Hindlimb muscle (tissue), 1 donor: ENCODE measurements at regions not wholly inside any gene's neighbourhood (a gene's known extent, or its start where the extent isn't known, plus 50 kb on each side); places are given as distances from the start of the nearest gene placed in this dataset.
"Not testable (repeated sequence)": the region's sequence is repeated elsewhere in the genome, so short reads cannot be mapped to it uniquely, and the experiment has no call there.

ENCODE experiments used
- DNase-seq: peaks from one replicate; pipeline ENCODE4 v3.0.0-alpha.2; 2013

DNA sequence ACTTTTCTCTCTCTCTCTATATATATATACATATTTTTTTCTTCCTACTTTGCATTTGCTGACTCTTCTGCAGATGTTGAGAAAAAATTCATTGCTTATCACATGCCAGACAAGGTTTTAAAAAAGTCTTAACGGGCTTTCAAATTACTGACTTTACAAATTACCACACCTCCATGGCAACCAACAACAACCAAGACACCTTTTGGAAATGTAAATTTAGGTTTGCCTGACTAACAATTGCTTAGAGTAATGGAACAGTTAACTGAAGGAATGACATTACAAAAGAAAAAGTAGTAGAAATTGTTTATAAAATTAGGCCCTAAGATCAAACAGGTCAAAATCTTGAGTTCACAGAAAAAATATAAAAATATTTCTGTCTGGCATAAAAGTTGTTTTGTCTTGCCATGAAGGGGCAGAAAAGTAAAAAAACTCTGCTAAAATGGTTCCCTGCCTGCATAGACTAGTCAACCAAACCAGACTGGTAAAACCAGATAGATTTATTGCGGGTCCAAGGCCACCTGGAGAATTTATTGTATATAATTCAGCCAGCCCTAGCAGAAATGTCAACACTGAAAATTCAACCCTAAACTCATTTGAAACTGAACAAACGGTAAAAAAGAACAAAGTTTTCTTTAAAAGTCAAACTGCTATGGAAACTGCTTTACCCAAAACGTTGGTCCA is 92.8 kb upstream of the FRMD1 start:
- DNase-seq: no peak

DNA sequence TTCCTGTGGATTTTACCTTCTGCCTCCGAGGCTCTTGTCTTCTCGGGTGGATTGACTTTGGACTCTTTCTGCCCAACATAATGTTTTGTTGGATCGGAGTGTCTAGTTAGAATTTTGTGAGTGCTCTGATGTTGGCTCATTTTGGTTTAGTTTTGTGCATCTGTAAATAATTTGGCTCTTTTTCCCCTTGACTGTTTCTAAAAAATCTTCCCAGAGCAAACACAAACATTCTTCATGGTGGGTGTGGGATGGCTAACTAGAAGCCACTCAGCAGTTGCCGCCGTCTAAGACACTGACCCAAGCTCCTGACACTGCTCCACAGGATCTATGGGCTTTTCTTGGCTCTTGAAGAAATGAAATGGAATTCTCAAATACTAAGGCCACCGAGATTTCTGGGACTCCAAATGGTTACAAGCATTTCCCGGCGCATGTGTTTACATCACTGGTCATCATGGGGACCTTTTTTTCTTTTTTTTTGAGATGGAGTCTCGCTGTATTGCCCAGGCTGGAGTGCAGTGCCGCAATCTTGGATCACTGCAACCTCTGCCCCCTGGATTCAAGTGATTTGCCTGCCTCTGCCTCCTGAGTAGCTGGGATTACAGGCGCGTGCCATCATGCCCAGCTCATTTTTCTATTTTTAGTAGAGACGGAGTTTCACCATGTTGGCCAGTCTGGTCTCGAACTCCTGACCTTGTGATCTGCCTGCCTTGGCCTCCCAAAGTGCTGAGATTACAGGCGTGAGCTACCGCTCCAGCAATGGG is 92.0 kb upstream of the FRMD1 start:
- DNase-seq: no peak

DNA sequence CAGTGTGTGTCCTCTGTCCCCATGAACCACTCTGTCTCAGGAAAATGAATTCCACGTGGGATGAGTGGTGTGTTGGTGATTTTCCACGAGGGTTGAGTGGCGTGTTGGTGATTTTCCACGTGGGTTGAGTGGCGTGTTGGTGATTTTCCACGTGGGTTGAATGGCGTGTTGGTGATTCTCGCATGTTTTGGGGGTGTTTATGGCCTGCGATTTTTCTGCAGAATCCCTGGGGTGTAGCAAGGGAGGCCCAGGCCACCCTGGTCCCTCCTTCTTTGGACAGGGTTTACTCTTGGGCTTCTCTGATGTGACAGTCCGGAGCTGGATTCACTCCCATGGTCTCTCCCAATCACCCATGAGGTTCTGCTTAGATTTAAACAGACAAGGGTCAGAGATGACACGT is 90.6 kb upstream of the FRMD1 start:
- DNase-seq: no peak

DNA sequence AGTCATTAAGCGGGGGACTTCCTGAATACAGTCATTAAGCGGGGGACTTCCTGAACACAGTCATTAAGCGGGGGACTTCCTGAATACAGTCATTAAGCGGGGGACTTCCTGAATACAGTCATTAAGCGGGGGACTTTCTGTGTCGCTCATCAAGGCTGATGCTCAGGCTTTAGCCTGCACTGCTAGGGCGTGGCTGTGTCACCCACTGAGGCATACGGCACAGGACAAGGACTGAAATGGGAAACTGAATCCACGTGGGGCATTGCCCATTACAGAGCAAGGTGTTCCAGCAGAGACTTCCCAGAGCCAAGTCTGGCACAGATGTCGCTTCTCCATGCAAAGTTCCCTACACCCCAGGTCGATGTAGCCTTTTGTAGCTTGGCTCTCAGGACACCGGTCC is 89.9 kb upstream of the FRMD1 start:
- DNase-seq: not testable (repeated sequence)

DNA sequence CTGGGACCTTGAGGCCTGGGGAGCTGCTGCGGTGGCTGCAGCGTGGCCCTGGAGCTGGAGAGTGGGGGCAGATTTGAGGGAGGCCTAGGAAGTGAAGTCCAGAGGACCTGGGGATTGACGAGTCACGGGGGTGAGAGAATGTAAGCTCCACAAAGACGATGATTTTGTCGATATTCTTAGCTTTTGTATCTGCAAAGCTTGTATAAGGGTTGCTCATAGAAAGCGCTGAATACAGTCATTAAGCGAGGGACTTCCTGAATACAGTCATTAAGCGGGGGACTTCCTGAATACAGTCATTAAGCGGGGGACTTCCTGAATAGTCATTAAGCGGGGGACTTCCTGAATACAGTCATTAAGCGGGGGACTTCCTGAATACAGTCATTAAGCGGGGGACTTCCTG is 89.3 kb upstream of the FRMD1 start:
- DNase-seq: not testable (repeated sequence)

DNA sequence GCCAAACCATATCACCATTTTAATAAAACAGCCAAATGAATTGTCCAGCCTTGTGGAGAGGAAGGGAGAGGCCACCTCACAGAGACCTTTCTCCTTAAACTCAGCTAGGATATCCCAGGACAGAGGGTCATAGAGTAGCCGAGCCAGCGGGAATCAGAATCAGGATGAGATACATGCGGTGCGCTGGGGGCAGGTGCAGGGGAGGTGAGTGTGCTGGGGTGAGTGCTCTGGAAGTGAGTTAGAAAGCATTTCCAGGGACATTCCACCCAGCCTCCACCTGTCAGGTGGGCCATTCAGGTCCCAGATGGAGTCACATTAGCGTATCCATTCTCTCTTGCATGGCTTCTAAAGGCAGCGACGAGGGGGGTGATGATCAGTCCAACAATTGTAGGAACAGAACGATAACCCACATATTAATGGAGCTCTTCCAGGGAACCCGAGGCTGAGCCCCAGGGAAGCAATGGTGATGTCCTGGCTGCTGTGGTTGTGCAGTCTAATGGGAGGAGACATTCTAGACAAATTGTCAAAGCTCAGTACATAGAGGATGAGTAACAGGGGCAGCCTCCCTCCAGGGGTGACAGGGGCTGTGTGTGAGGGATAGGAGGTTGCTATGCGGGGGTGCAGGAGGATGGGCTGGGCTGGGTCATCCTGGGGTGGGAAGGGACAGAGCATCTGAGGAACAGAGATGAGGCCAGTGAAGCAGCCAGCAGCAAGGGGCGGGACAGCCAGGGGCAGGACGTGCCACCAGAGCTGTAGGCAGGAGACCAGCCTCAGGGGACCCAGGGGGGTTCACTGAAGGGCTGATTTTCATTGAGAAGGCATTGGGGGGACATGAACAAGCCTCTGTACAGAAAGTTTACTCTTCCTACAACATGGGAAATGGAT is 88.7 kb upstream of the FRMD1 start:
- no peak for DNase-seq

DNA sequence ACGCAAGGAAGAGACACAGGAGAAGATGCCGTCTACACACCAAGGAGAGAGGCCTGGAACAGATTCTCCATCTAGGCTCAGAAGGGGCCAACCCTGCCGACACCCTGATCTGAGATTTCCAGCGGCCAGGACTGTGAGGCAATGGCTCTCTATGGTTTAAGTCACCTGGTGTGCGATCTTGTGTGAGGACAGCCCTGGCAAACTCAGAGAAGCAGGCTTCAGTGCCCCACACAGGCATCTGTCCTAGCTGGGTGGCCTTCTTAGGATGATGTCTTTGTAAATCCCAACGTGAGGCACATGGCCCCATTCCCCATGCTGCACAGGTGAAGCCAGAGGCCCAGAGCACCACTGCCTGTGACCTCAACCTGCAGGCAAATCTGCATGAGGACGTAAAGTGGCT is 87.6 kb upstream of the FRMD1 start:
- no peak for DNase-seq

DNA sequence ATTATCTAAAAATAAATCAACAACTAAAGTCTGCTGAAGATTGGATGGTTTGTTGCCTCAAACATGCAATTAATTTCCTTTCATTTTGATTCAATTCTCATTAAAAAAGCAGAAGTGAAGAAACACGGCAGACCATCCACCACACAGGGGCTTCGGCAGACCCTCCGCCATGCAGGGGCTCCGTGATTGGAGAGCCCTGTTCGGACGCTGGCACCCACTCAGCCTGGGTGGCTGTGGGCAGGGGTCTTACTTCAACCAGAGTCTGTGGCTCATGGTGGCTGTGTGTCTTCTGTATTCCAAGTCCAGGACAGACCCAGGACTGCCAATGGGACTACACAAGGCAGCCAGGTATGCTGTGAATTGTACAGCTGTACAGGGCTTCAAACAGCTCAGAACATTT is 86.9 kb upstream of the FRMD1 start:
- no peak for DNase-seq

DNA sequence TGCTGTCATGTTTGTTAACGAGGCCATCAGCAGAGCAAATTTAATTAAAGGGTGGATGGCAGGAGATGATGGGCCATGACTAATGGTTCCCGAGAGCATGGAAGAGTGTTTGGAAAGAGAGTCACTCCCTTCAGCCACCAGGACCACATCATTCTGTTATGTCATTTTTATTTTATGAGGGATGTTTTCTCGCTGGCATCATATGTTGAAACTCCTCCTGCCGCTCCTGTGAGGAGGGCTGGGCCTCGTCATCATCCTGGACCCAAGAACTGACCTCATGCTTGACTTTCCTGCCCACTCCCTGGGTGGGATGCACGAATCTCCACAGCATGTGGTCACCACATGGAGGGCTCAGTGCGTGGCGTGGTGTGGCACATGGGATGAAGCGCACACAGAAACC is 86.4 kb upstream of the FRMD1 start:
- no peak for DNase-seq

DNA sequence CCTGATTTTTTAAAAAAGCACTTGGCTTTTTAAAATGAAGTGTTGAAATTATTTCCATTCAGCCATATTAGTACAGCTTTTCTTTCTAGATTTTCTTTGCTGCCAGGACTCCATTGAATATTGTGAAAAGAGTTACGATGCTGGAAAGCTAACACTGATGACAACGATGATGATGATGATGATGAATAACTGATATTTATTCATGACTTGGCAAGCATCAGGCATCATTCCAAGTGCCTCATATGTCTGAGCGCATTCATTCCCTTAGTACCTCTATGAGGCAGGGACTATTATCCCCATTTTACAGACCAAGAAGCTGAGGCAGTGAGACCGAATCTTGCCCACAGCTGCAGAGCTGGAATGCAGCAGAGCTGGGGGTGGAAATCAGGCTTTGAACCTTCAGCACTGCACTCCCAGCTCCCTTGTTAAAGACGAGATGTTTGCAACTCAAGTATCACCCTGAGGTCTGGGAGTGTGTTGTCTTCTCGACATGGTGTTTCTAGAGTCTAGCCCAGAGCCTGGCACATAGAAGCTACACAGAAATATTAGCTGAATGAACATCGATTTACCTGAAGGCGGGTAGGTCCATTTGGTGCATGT is 85.5 kb upstream of the FRMD1 start:
- DNase-seq: no peak

DNA sequence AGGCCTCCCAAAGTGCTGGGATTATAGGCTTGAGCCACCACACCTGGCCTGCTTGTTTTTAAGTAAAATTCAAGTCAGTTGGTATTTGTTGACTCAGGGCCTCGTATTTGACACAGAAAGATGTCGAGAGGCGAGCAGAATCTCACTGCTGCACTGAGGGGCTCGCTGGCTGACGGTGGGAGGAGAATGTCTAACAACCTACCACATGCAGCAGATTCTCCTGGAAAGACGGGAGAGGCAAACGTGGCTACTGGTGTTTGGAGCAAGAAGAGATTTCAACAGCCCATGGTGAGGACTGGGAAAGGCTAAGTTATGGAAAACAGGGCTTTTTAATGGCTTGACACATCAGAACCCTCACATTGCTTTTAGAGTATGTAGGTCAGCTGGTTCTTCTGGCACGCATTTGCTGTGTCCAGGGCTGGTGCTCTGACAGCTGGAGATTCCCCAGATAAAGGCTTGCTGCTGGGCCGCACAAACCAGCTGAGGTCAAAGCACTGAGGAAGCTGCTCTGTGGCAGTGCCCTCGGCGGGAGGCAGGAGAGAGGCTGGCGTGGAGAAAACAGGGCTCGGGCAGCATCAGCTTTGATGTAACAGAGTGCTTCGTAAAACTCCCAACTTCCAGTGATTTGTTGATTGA is 84.2 kb upstream of the FRMD1 start:
- DNase-seq: no peak

DNA sequence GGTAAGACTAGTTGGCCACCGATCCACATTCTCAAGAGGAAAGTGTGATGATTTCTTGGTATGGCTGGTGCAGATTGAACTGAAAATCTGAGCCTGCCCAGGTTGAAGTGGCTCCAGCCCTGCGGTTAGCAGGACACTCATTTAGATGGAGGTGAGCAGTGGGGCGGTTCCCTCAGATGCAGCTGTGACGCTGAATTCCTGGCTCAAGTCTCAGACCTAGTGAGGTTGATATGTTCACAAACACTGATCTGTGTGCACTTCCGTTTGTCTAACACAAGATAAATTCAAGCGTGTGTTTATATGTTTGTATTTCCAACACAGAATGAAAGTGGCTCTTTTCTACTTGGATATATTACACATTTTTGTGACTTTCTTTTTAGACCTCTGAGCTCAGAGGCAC is 83.4 kb upstream of the FRMD1 start:
- no peak for DNase-seq

DNA sequence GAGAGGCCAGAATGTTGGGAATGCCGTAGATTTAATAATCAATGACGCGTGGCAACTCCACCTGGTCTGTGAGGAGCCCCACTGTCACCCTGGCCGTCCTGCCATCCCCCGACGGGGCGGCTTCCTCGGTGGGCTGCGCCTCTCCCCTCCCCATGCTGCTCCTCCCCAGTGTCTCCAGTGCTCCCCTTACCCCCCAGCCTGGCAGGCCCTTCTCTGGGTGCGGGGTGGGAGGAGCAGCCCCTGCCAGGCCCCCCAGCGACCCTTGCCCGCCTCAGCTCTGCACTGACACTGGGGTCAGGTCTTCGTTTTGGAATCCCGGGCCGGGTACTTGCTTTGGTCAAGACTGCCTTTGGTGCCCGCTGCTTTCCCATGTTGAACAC is 82.3 kb upstream of the FRMD1 start:
- no peak for DNase-seq

DNA sequence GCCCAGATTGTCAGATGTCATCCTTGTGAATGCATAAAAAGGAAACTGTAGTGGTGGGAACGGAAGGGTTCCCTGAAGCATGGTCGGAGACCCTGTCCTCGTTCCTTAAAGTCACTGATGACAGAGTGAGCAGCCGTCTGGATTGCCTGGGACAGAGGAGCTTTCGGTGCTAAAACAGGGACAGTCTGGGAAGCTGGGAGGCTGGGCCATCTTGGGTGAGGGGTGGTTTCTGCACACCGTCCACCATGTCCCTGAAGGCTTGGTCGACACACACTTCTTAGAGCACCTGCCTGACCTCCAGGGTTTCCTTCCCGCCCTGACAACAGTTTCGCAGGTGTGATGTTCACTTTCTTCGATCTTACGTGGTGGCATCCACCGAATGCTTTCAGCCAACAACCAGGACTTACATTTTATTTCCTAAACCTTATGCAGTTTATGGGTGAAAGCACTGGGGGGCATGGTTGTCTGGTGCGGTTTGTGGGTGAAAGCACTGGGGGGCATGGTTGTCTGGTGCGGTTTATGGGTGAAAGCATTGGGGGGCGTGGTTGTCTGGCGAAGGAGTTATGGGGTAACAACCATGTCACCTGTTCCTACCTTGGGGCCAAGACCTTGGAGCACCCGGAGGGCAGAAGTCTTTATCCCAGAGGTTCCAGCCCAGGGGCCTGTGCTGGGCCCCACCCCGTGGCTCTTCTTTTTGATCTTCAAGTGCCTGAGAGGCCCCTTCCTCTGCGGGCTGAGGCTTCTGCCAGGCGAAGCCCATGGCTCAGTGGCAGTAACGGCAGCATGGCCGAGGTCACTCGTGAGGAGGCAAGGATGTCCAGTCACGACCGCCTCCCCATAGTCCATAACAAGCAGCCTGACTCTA is 81.7 kb upstream of the FRMD1 start:
- no peak for DNase-seq

DNA sequence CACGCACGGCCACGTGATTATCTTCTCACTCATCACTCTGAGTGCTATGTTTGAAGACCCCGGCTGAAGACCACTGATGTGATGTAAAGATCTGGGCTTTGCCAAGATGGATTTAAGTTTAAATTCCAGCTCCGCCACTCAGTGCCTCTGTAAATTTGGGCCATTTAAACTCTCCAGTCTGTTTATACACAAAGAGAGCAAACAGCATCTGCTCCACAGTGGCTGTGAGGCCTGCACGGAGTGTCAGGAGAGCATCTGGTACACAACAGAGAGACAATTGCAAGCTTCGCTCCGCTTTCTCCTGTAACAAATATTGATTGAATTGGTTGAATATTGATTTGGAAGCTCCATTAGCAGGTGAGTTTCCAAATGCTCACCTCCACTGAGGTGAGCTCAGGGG is 80.5 kb upstream of the FRMD1 start:
- DNase-seq: no peak

DNA sequence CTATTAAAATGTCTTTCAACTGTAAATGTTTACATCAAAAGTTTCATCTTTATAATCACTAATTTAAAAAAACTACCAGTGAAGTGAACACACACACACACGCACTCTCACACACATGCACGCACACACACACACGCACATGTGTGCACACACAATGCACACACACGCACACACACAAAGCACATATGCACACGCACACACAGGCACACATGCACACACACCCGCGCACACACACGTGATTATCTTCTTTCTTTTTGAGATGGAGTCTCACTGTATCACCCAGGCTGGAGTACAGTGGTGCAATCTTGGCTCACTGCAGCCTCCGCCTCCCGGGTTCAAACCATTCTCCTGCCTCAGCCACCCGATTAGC is 80.0 kb upstream of the FRMD1 start:
- no peak for DNase-seq

DNA sequence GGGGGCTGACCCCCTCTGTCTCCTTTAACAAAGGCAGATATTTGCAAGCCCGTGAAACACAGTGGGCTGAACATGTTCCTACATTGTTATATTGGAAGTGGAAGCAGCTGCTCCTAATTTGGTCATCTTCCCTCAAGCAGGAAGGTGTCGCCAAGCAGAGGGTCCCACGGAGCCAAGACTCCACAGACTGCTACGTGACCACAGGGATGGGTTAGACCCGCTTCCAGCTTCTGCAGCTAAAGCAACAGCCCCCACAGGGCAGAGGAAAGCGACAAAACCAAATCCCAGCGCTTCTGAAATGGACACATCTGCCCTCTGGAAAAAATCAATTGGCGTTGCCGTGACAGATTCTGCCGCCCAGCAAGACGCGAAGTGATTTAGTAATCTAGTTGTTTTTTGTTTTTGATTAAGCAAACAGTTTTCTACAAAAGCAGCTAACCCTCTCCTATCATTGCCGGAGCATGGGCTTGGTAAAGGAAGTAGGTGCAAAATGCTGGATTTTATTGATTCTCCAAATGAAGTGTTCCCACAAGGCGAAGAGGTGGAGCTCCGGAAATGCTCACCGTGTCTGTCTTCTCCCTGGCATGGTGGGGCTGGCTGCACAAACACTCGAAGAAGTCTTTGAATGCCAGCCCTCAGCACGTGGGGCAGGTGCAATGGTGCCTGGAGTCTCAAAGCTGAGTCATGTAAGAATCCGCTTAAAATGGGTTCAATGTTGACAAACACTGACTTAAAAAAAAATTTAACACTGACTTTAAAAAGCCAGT is 79.4 kb upstream of the FRMD1 start:
- DNase-seq: no peak

DNA sequence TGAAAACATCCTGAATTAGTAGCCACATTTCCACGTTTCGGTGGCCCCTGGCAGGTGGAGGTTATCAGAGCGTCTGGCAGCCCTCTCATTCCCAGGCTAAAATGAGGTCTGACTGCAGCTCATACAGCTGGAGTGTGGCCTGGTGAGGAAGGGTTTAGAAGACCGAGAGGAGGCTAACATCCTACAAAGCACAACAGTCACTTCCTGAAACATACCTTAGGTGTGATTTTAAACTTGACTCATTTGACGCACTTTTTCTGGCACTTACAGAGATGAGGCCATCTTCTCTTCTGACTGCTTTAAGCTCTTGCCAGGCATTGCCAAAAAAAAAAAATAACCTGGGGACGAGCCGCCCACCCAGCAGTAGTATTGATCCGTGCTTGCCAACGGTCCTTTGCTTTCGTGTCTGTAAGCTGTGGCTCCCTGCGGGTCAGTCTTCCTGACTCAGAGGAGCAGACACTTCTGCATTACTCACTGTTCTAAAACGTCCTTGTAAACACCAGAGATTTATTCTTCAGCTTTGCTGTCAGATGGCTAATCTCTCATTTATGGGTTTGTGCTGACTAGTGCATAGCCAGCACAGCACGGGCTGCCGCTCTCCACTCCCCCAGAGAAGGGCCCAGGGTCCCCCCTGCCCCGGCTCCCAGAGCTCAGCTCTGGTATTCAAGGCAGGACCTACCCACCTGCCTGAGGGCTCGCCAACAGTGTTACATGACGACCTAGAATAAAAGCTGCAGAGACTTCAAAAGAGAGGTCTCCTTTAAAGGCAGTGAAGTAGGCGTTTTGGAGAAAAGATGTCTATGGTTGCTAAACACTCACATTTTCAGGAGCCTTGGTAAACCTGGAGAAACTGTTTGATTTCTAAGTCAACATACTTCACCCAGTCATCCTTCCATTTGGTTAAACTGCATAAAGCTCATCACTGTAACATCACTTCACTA is 78.5 kb upstream of the FRMD1 start:
- no peak for DNase-seq

DNA sequence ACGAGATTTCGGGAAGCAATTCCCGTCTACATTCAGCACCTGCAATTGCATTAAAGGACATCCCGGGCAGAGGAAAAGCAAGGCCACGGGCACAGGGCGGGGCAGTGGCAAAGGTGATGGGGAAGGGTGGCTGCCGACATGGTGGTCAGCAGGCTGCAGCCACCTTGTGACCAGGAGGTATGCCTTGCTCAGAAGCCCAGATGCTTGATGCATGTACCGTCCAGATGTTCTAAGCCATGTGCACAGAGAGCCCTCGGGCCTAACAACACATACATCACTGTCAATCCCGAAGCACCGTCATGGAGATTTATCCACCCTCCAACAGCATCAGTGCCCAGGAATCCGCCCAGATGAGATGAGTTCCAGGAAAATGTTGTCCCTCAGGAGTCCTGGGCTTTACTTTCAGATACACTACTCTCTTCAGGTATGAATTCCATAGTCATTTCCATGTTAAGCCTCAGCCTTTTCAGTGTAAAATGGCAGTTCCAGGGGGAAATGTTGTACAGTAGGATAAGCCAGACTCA is 77.8 kb upstream of the FRMD1 start:
- DNase-seq: no peak
